CD4-positive, alpha-beta T cell (primary cell): ENCODE measurements at regions not wholly inside any gene's neighbourhood (a gene's known extent, or its start where the extent isn't known, plus 50 kb on each side); places are given as distances from the start of the nearest gene placed in this dataset.
"Not testable (repeated sequence)": the region's sequence is repeated elsewhere in the genome, so short reads cannot be mapped to it uniquely, and the experiment has no call there.

Experiments
- ATAC-seq: fragments of 200-7000 bp; cut with Tn5 transposase; one replicate; pipeline ENCODE4 v1.10.0; 2022; ENCODE audit warnings: mild to moderate bottlenecking; ENCODE audit not compliant: poor library complexity
- CTCF ChIA-PET: fragments of 350-600 bp; sonication (Branson Sonifier 250); formaldehyde crosslinking; loops from one replicate; lab custom pipeline; 2021; ENCODE audit warnings: antibody characterized with exemption, inconsistent platforms; lab: Charles Lee
- POLR2A ChIA-PET: fragments of 350-600 bp; sonication (Branson Sonifier 250); formaldehyde crosslinking; loops from one replicate; lab custom pipeline; 2021; ENCODE audit warnings: antibody characterized with exemption, inconsistent platforms; lab: Charles Lee
- DNase-seq, 14 experiments: peaks; one replicate each; pipeline ENCODE4 v3.0.0-alpha.2; 2013 to 2020; ENCODE audit warnings: mixed read lengths in 2 of 14
- H3K27ac ChIP-seq, 2 donors: one replicate each; pipeline versions ENCODE4 v1.5.1 to v1.7.0; 2013; ENCODE audit warnings: low read length in 2 of 2, low read depth in 1 of 2, mild to moderate bottlenecking in 1 of 2
- H3K27me3 ChIP-seq, 2 experiments: 1 replicate in 1 of 2; 2 replicates in 1 of 2; pipeline versions ENCODE4 v1.6.1 to v1.7.0; 2013; ENCODE audit warnings: low read length in 2 of 2, control low read depth in 1 of 2, mild to moderate bottlenecking in 1 of 2, moderate library complexity in 1 of 2; ENCODE audit not compliant: insufficient read depth in 2 of 2, control insufficient read depth in 1 of 2
- H3K36me3 ChIP-seq: one replicate; pipeline ENCODE4 v1.6.1; 2013; ENCODE audit warnings: low read length, control low read depth; ENCODE audit not compliant: insufficient read depth
- H3K4me1 ChIP-seq: one replicate; pipeline ENCODE4 v1.6.1; 2013; ENCODE audit warnings: low read length, control low read depth; ENCODE audit not compliant: insufficient read depth
- H3K4me3 ChIP-seq: one replicate; pipeline ENCODE4 v1.5.1; 2013; ENCODE audit warnings: mild to moderate bottlenecking, low read length, moderate library complexity
- H3K9me3 ChIP-seq, 2 experiments: 1 replicate in 1 of 2; 2 replicates in 1 of 2; pipeline versions ENCODE4 v1.6.1 to v1.7.0; 2013; ENCODE audit warnings: low read length in 2 of 2, mild to moderate bottlenecking in 2 of 2, control low read depth in 1 of 2, moderate library complexity in 1 of 2; ENCODE audit not compliant: control insufficient read depth in 1 of 2, insufficient read depth in 1 of 2
- H3K27ac Mint-ChIP-seq: one replicate; pipeline ENCODE4 v1.8.0; 2020; ENCODE audit warnings: mixed read lengths
- H3K27me3 Mint-ChIP-seq: one replicate; pipeline ENCODE4 v1.8.0; 2021; ENCODE audit warnings: mixed read lengths
- H3K36me3 Mint-ChIP-seq: one replicate; pipeline ENCODE4 v1.8.0; 2021; ENCODE audit warnings: low read depth, mixed read lengths
- H3K4me1 Mint-ChIP-seq: one replicate; pipeline ENCODE4 v1.8.0; 2021; ENCODE audit warnings: low read depth, mixed read lengths
- H3K4me3 Mint-ChIP-seq: one replicate; pipeline ENCODE4 v1.8.0; 2020; ENCODE audit warnings: mild to moderate bottlenecking, mixed read lengths
- H3K9me3 Mint-ChIP-seq: one replicate; pipeline ENCODE4 v1.8.0; 2020; ENCODE audit warnings: mixed read lengths
- CTCF ChIP-seq: fragments of 200-600 bp; IDR thresholded peaks from one replicate; pipeline ENCODE4 v1.8.0; 2022; ENCODE audit warnings: antibody characterized with exemption, mild to moderate bottlenecking
- intact Hi-C, 2 experiments: fragments of 100-400 bp; cut with DNase I in 1 of 2; cut with micrococcal nuclease in 1 of 2; formaldehyde crosslinking; loops; one replicate each; pipeline versions ENCODE4 v1.15.1 to v1.9.0; 2023 to 2025; cut with DNase I, micrococcal nuclease

DNA sequence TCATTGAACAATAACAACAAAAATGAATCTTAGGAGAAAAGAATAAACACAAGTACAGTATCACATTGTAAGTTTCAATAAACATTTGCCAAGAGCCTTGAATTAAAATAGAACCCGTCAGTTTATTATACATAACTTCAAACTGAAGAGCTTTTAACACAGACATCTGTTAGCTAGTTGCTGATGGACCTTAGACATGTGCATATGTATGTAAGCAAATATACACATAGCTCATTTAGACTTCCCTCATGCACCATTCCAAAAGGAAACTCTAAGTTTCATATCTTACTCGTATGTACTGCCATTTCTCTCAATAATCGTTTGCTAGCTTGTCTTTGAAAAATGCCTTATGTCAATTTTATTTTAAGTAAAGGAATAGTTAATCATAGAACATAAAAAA, 235.0 kb downstream of the TENT5A start:
- H3K36me3 ChIP-seq: no peaks in the 10 kb centered on the region
- H3K4me3 ChIP-seq: no peak overlapping the region
- H3K9me3 ChIP-seq: no peaks in the 10 kb centered on the region
- H3K27ac ChIP-seq: no peak overlapping the region
- DNase-seq: no peak
- Mint-ChIP-seq H3K27me3 (no peaks in the 10 kb centered on the region), H3K36me3 (no peaks in the 10 kb centered on the region), H3K4me3 (no peak overlapping the region), H3K4me1 (no peaks in the 10 kb centered on the region), H3K9me3 (peaks cover 3% of the 10 kb centered on the region), H3K27ac (no peak overlapping the region)
- ChIA-PET CTCF (no interaction called here), POLR2A (no interaction called here)
- intact Hi-C loops: no loop called here
- TF ChIP-seq CTCF: no peak
- ATAC-seq: no peak
- H3K27me3 ChIP-seq: no peaks in the 10 kb centered on the region
- H3K4me1 ChIP-seq: no peaks in the 10 kb centered on the region

GRCh38 chr6:81515562-81516453, 236.7 kb downstream of the TENT5A start:
- no peak overlapping the region for H3K27ac ChIP-seq
- no peak overlapping the region for H3K4me3 Mint-ChIP-seq

DNA sequence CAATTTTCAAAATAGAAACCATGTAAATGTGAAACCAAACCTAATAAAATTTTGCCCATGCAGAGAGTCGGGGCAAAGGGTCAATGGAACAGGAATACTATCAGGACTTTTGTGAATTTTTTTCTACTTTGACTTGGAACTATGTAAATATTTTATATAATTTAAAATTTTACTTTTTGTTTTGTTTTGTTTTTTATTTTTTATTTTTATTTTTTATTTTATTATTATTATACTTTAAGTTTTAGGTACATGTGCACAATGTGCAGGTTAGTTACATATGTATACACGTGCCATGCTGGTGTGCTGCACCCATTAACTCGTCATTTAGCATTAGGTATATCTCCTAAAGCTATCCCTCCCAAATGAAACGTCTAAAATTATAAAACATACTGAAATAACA, 238.3 kb downstream of the TENT5A start:
- H3K4me3 Mint-ChIP-seq, H3K9me3 Mint-ChIP-seq, intact Hi-C loops, H3K27ac Mint-ChIP-seq, H3K4me3 ChIP-seq, H3K36me3 Mint-ChIP-seq, H3K4me1 Mint-ChIP-seq, POLR2A ChIA-PET, H3K27ac ChIP-seq, H3K27me3 Mint-ChIP-seq, DNase-seq, H3K27me3 ChIP-seq, H3K9me3 ChIP-seq, H3K4me1 ChIP-seq, ATAC-seq, H3K36me3 ChIP-seq: not testable (repeated sequence)
- CTCF ChIA-PET: interaction anchor here (0.8 kb wide), 1 partner anchor 20 kb away, joined by 3 read pairs; no protein-coding TSS in a partner anchor

More at GRCh38 chr6:81515562-81516453, 236.7 kb downstream of the TENT5A start:
- Mint-ChIP-seq H3K27ac (no peak overlapping the region), H3K27me3 (no peaks in the 10 kb centered on the region), H3K9me3 (peaks cover 3% of the 10 kb centered on the region), H3K36me3 (no peaks in the 10 kb centered on the region), H3K4me1 (no peaks in the 10 kb centered on the region)
- Histone ChIP-seq H3K9me3 (no peaks in the 10 kb centered on the region), H3K4me1 (no peaks in the 10 kb centered on the region), H3K4me3 (no peak overlapping the region), H3K36me3 (no peaks in the 10 kb centered on the region), H3K27me3 (no peaks in the 10 kb centered on the region)
- ChIA-PET CTCF (no interaction called here), POLR2A (no interaction called here)
- TF ChIP-seq CTCF: no peak
- ATAC-seq (no peak), DNase-seq (no peak)
- intact Hi-C loops: no loop called here
